Activated CD4-positive, alpha-beta T cell treated with anti-CD3 and anti-CD28 coated beads, Interleukin-2, amount 10 ng/mL, durations not matched to agents 24 days and 14 days (primary cell): ENCODE measurements at regions not wholly inside any gene's neighbourhood (a gene's known extent, or its start where the extent isn't known, plus 50 kb on each side); places are given as distances from the start of the nearest gene placed in this dataset.

ENCODE experiments used
- DNase-seq: peaks from one replicate; pipeline ENCODE4 v3.0.0; 2022
- H3K27ac Mint-ChIP-seq: one replicate; pipeline ENCODE4 v1.8.0; 2022; ENCODE audit warnings: mild to moderate bottlenecking, mixed read lengths
- H3K27me3 Mint-ChIP-seq: one replicate; pipeline ENCODE4 v1.8.0; 2022; ENCODE audit warnings: mixed read lengths
- H3K36me3 Mint-ChIP-seq: one replicate; pipeline ENCODE4 v1.8.0; 2022; ENCODE audit warnings: low read depth, mild to moderate bottlenecking, mixed read lengths
- H3K4me1 Mint-ChIP-seq: one replicate; pipeline ENCODE4 v1.8.0; 2021; ENCODE audit warnings: mixed read lengths
- H3K4me3 Mint-ChIP-seq: one replicate; pipeline ENCODE4 v1.8.0; 2022; ENCODE audit warnings: mild to moderate bottlenecking, moderate library complexity, mixed read lengths
- H3K9me3 Mint-ChIP-seq: one replicate; pipeline ENCODE4 v1.8.0; 2021; ENCODE audit warnings: mixed read lengths
- intact Hi-C: fragments of 100-400 bp; cut with micrococcal nuclease; formaldehyde crosslinking; loops from one replicate; pipeline ENCODE4 v1.15.1; 2023

DNA sequence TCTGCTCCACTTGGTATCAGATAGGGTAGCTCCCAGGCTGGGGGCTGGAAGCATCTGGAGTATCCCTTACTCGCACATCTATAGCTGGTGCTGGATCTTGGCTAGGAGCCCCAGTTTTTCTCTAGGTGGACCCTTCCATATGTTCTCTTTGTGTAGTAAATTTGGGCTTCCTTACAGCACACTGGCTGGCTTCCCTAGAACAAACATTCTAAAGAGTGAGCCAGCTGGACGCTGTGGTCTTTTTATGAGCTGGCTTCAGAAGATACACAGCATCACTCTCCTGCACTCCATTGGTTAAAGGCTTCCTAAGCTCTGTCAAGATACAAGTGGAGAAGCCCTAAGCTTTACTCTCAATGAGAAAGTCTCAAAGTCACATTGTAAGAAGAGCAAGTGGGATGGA lies 322.1 kb downstream of the WDR72 start:
- DNase-seq: no peak
- intact Hi-C loops: no loop called here
- Mint-ChIP-seq H3K9me3 (no peaks in the 10 kb centered on the region), H3K4me1 (no peaks in the 10 kb centered on the region), H3K4me3 (no peak overlapping the region), H3K27ac (no peak overlapping the region), H3K27me3 (no peaks in the 10 kb centered on the region), H3K36me3 (no peaks in the 10 kb centered on the region)

GRCh38 chr15:53434174-53434678 lies 325.2 kb downstream of the WDR72 start:
- no peaks in the 10 kb centered on the region for H3K27me3 Mint-ChIP-seq
- DNase-seq: no peak
- intact Hi-C loops: no loop called here
- no peak overlapping the region for H3K27ac Mint-ChIP-seq
- H3K9me3 Mint-ChIP-seq: no peaks in the 10 kb centered on the region
- no peak overlapping the region for H3K4me3 Mint-ChIP-seq
- no peaks in the 10 kb centered on the region for H3K4me1 Mint-ChIP-seq
- H3K36me3 Mint-ChIP-seq: no peaks in the 10 kb centered on the region

- no peak for DNase-seq
- intact Hi-C loops: no loop called here
Measured at GRCh38 chr15:53416219-53416940, 343.1 kb downstream of the WDR72 start.

GRCh38 chr15:53414167-53414566 lies 345.3 kb downstream of the WDR72 start:
- no peak overlapping the region for H3K27ac Mint-ChIP-seq
- H3K9me3 Mint-ChIP-seq: peaks cover 5% of the 10 kb centered on the region
- DNase-seq: no peak
- H3K27me3 Mint-ChIP-seq: no peaks in the 10 kb centered on the region
- no peak overlapping the region for H3K4me3 Mint-ChIP-seq
- H3K4me1 Mint-ChIP-seq: no peaks in the 10 kb centered on the region
- intact Hi-C loops: no loop called here
- no peaks in the 10 kb centered on the region for H3K36me3 Mint-ChIP-seq

More at GRCh38 chr15:53416219-53416940, 343.1 kb downstream of the WDR72 start:
- Mint-ChIP-seq H3K9me3 (peaks cover 5% of the 10 kb centered on the region), H3K36me3 (no peaks in the 10 kb centered on the region), H3K4me1 (no peaks in the 10 kb centered on the region), H3K27ac (no peak overlapping the region), H3K4me3 (no peak overlapping the region), H3K27me3 (no peaks in the 10 kb centered on the region)

GRCh38 chr15:53412542-53412941 lies 346.9 kb downstream of the WDR72 start:
- Mint-ChIP-seq H3K27ac (no peak overlapping the region), H3K36me3 (no peaks in the 10 kb centered on the region)
- no peak for DNase-seq

DNA sequence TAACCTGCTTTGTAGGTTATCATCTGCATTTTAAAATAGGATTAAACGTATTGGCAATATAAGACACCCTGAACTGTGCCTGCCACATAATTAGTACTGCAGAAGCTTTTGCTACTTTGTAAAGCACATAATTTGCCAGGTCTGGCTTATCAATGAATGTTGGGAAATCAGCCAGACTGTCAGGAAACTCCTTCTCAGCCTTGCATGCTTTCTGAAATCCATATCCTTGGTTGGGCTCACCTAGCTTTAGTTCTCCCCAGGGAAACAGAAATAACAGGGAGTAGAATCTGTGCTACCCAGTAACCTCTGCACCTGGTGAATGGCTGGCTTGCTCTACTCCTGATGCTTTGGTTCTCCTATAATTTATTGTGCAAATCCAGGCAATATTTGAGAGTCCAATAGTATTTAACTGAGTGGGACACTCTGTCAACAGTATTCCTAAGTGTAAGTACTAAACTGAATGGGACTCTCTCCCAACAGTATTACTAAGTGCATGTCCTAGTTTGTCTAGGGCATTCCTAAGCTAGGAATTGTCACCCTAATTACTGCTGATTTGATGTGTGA lies 354.5 kb downstream of the WDR72 start:
- no peaks in the 10 kb centered on the region for H3K36me3 Mint-ChIP-seq
- no peak overlapping the region for H3K27ac Mint-ChIP-seq
- no peak overlapping the region for H3K4me3 Mint-ChIP-seq
- no peak for DNase-seq
- H3K4me1 Mint-ChIP-seq: no peaks in the 10 kb centered on the region
- intact Hi-C loops: no loop called here
- no peaks in the 10 kb centered on the region for H3K9me3 Mint-ChIP-seq
- no peaks in the 10 kb centered on the region for H3K27me3 Mint-ChIP-seq

More at GRCh38 chr15:53412542-53412941, 346.9 kb downstream of the WDR72 start:
- no peaks in the 10 kb centered on the region for H3K9me3 Mint-ChIP-seq
- no peaks in the 10 kb centered on the region for H3K27me3 Mint-ChIP-seq
- H3K4me1 Mint-ChIP-seq: no peaks in the 10 kb centered on the region
- intact Hi-C loops: no loop called here
- no peak overlapping the region for H3K4me3 Mint-ChIP-seq

DNA sequence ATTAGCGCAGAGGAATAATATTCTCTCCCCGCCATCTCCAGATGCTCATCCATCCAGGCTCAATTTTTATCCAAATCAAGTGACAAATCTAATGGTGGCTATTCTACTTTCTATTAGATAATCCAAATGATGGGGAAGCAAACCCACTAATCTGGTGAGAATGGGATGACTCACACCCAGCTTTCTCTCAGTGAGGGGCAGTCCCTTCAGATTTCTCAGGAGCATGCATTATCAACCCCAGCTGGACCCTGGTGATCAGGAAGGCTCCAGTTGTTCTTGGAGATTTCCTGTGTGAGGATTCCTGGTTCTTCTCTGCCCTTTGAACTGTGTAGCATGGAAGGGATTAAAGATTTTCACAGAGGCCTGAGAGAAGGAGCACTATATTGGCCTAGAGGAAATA lies 358.0 kb downstream of the WDR72 start:
- H3K27me3 Mint-ChIP-seq: no peaks in the 10 kb centered on the region

GRCh38 chr15:53400986-53401385 lies 358.5 kb downstream of the WDR72 start:
- no peaks in the 10 kb centered on the region for H3K36me3 Mint-ChIP-seq
- H3K9me3 Mint-ChIP-seq: no peaks in the 10 kb centered on the region
- DNase-seq: no peak
- intact Hi-C loops: no loop called here
- no peak overlapping the region for H3K27ac Mint-ChIP-seq
- no peaks in the 10 kb centered on the region for H3K27me3 Mint-ChIP-seq
- no peaks in the 10 kb centered on the region for H3K4me1 Mint-ChIP-seq
- no peak overlapping the region for H3K4me3 Mint-ChIP-seq

More for the DNA sequence above, 358.0 kb downstream of the WDR72 start:
- no peak for DNase-seq
- Mint-ChIP-seq H3K4me1 (no peaks in the 10 kb centered on the region), H3K9me3 (no peaks in the 10 kb centered on the region), H3K36me3 (no peaks in the 10 kb centered on the region), H3K4me3 (no peak overlapping the region), H3K27ac (no peak overlapping the region)
- intact Hi-C loops: no loop called here

- intact Hi-C loops: no loop called here
- no peaks in the 10 kb centered on the region for H3K36me3 Mint-ChIP-seq
- no peaks in the 10 kb centered on the region for H3K27me3 Mint-ChIP-seq
- no peaks in the 10 kb centered on the region for H3K9me3 Mint-ChIP-seq
- no peaks in the 10 kb centered on the region for H3K4me1 Mint-ChIP-seq
- H3K4me3 Mint-ChIP-seq: no peak overlapping the region
- DNase-seq: no peak
- H3K27ac Mint-ChIP-seq: no peak overlapping the region
Measured at GRCh38 chr15:53397041-53397616, 362.3 kb downstream of the WDR72 start.

DNA sequence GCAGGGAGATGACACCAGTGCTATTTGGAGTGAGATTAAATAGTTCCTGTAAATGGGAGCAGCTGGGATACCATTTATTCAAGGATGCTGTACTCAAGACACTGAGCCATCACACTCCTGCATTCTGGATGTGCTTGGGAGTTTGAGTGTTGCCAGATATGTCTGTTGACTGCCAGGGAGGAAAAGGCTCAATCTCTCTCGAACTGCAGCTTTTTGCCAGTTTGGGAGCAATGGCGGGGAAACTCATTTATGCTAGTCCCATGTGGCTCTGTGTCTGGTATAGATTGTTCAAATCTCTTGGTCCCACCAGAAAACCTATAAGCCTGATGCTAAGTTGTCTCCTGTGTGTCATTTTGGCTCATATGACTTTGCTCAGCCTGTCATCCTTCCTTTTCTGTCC lies 363.6 kb downstream of the WDR72 start:
- no peaks in the 10 kb centered on the region for H3K9me3 Mint-ChIP-seq
- no peak overlapping the region for H3K4me3 Mint-ChIP-seq
- no peaks in the 10 kb centered on the region for H3K4me1 Mint-ChIP-seq
- no peak overlapping the region for H3K27ac Mint-ChIP-seq
- H3K27me3 Mint-ChIP-seq: no peaks in the 10 kb centered on the region
- no peak for DNase-seq
- intact Hi-C loops: no loop called here
- no peaks in the 10 kb centered on the region for H3K36me3 Mint-ChIP-seq

GRCh38 chr15:53390549-53390948 lies 368.9 kb downstream of the WDR72 start:
- H3K27ac Mint-ChIP-seq: no peak overlapping the region
- no peaks in the 10 kb centered on the region for H3K36me3 Mint-ChIP-seq
- no peaks in the 10 kb centered on the region for H3K9me3 Mint-ChIP-seq
- intact Hi-C loops: no loop called here
- no peak for DNase-seq
- H3K4me3 Mint-ChIP-seq: no peak overlapping the region
- H3K27me3 Mint-ChIP-seq: no peaks in the 10 kb centered on the region
- no peaks in the 10 kb centered on the region for H3K4me1 Mint-ChIP-seq

DNA sequence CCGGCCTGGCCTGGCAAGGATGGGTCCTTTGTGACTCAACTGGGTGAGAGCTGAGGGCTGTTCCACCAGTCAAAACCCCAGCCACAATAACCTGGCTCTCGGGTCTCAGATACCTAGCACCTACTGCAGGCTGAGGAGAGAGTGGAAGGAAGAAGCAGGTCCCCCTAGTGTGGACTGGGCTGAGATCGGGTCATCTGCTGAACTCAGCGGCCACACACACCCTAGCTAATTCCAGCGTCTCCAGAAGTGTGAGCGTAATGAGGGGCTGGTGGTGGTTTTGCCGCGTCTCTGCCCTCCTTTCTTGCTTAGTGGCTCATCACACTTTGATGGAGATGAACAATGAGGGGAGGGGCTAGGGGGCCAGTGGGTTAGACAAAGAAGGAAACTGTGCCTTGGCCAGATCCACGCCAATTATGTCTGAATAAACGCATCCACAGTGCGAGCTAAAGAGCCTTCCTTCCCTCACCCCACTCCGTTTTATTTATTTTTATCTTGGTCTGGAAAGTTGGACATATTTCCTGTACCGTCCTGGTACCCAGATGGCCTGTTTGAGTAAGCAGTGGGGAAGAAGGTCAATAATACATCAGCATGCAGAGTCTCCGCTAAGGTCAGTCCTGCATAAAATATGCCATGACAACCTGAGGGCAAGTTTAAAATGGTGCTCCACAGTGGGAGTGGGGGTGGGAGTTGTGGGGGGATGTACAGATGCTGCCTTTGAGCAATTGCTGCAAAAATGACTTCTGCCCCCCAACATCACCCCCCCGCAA lies 370.0 kb downstream of the WDR72 start:
- Mint-ChIP-seq H3K36me3 (no peaks in the 10 kb centered on the region), H3K9me3 (no peaks in the 10 kb centered on the region), H3K27me3 (no peaks in the 10 kb centered on the region), H3K4me3 (no peak overlapping the region), H3K27ac (no peak overlapping the region), H3K4me1 (no peaks in the 10 kb centered on the region)
- intact Hi-C loops: no loop called here
- DNase-seq: no peak

DNA sequence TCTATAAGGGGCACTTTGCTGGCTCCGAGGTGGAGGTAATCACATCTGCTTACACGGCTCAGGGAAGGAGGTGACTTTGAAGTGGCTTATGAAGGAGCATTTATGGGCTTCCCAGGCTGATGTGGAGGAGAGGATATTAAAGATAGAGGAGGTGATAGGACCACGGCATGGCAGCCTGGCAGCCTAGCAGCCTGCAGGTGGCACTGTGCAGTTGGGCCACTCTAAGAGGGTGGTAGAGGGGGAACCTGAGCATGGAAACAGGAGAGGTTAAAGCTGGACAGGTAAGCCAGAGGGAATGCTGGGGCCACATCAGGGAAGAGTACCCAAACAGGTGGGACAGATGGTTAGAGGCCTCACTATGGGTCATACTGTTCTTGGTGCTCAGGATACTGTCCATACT lies 375.0 kb downstream of the WDR72 start:
- no peaks in the 10 kb centered on the region for H3K27me3 Mint-ChIP-seq
- no peaks in the 10 kb centered on the region for H3K36me3 Mint-ChIP-seq
- H3K9me3 Mint-ChIP-seq: no peaks in the 10 kb centered on the region
- no peak for DNase-seq
- intact Hi-C loops: no loop called here
- no peak overlapping the region for H3K27ac Mint-ChIP-seq
- H3K4me1 Mint-ChIP-seq: no peaks in the 10 kb centered on the region
- H3K4me3 Mint-ChIP-seq: no peak overlapping the region
